ENCODE measurements at regions not wholly inside any gene's neighbourhood (a gene's known extent, or its start where the extent isn't known, plus 50 kb on each side); places are given as distances from the start of the nearest gene placed in this dataset.

- Mint-ChIP-seq H3K27me3 (no peaks in the 10 kb centered on the region), H3K27ac (no peak overlapping the region), H3K36me3 (ENCODE audit: low read depth) (no peaks in the 10 kb centered on the region), H3K4me1 (no peaks in the 10 kb centered on the region), H3K9me3 (ENCODE audit: low read depth) (peaks cover 2% of the 10 kb centered on the region), H3K4me3 (no peak overlapping the region)
- CTCF ChIA-PET: no interaction called here
- POLR2A ChIA-PET: no interaction called here
- intact Hi-C loops (cut with DNase I, micrococcal nuclease): no loop called here
- ATAC-seq (no peak), DNase-seq (no peak)
Observed at GRCh38 chr12:20187456-20187855, 180.9 kb upstream of the PDE3A start.

- ChIA-PET POLR2A (no interaction called here), CTCF (no interaction called here)
- intact Hi-C loops (cut with DNase I, micrococcal nuclease): no loop called here
- Mint-ChIP-seq H3K27ac (no peak overlapping the region), H3K4me3 (no peak overlapping the region), H3K4me1 (no peaks in the 10 kb centered on the region), H3K9me3 (ENCODE audit: low read depth) (peaks cover 2% of the 10 kb centered on the region), H3K27me3 (no peaks in the 10 kb centered on the region), H3K36me3 (ENCODE audit: low read depth) (no peaks in the 10 kb centered on the region)
- no peak for DNase-seq
- no peak for ATAC-seq
Observed at GRCh38 chr12:20188930-20189653, 179.2 kb upstream of the PDE3A start.

- intact Hi-C loops (cut with DNase I, micrococcal nuclease): no loop called here
- POLR2A ChIA-PET: no interaction called here
- H3K9me3 Mint-ChIP-seq (ENCODE audit: low read depth): peaks cover 2% of the 10 kb centered on the region
- no peak overlapping the region for H3K4me3 Mint-ChIP-seq
- no peak overlapping the region for H3K27ac Mint-ChIP-seq
- no peaks in the 10 kb centered on the region for H3K27me3 Mint-ChIP-seq
- CTCF ChIA-PET: interaction anchor here (0.6 kb wide), 1 partner anchor 18 kb away, joined by 3 read pairs; no protein-coding TSS in a partner anchor
- H3K36me3 Mint-ChIP-seq (ENCODE audit: low read depth): no peaks in the 10 kb centered on the region
- DNase-seq: no peak
- no peak for ATAC-seq
- H3K4me1 Mint-ChIP-seq: no peaks in the 10 kb centered on the region
Observed at GRCh38 chr12:20189767-20190166, 178.6 kb upstream of the PDE3A start.

GRCh38 chr12:20194171-20194570, 174.2 kb upstream of the PDE3A start:
- no peak for ATAC-seq
- CTCF ChIA-PET: interaction anchor here (0.7 kb wide), 1 partner anchor 154 kb away, joined by 3 read pairs; no protein-coding TSS in a partner anchor

GRCh38 chr12:20196767-20197166, 171.6 kb upstream of the PDE3A start:
- no peak for DNase-seq
- Mint-ChIP-seq H3K27me3 (no peaks in the 10 kb centered on the region), H3K27ac (no peak overlapping the region), H3K9me3 (ENCODE audit: low read depth) (no peaks in the 10 kb centered on the region), H3K4me1 (no peaks in the 10 kb centered on the region), H3K4me3 (no peak overlapping the region), H3K36me3 (ENCODE audit: low read depth) (no peaks in the 10 kb centered on the region)
- CTCF ChIA-PET: no interaction called here
- intact Hi-C loops (cut with DNase I, micrococcal nuclease): no loop called here
- ATAC-seq: no peak
- POLR2A ChIA-PET: no interaction called here

More at GRCh38 chr12:20194171-20194570, 174.2 kb upstream of the PDE3A start:
- no peak overlapping the region for H3K4me3 Mint-ChIP-seq
- POLR2A ChIA-PET: no interaction called here
- no peaks in the 10 kb centered on the region for H3K27me3 Mint-ChIP-seq
- no peaks in the 10 kb centered on the region for H3K9me3 Mint-ChIP-seq (ENCODE audit: low read depth)
- H3K4me1 Mint-ChIP-seq: no peaks in the 10 kb centered on the region
- intact Hi-C loops (cut with DNase I, micrococcal nuclease): no loop called here
- DNase-seq: no peak
- no peaks in the 10 kb centered on the region for H3K36me3 Mint-ChIP-seq (ENCODE audit: low read depth)
- H3K27ac Mint-ChIP-seq: no peak overlapping the region

GRCh38 chr12:20197411-20197810, 170.9 kb upstream of the PDE3A start:
- intact Hi-C loops (cut with DNase I, micrococcal nuclease): no loop called here
- no peaks in the 10 kb centered on the region for H3K9me3 Mint-ChIP-seq (ENCODE audit: low read depth)
- CTCF ChIA-PET: no interaction called here
- H3K4me1 Mint-ChIP-seq: no peaks in the 10 kb centered on the region
- no peaks in the 10 kb centered on the region for H3K27me3 Mint-ChIP-seq
- DNase-seq (no peak), ATAC-seq (no peak)
- no peak overlapping the region for H3K27ac Mint-ChIP-seq
- no peak overlapping the region for H3K4me3 Mint-ChIP-seq
- POLR2A ChIA-PET: no interaction called here
- H3K36me3 Mint-ChIP-seq (ENCODE audit: low read depth): no peaks in the 10 kb centered on the region

- intact Hi-C loops (cut with DNase I, micrococcal nuclease): no loop called here
- no peaks in the 10 kb centered on the region for H3K9me3 Mint-ChIP-seq (ENCODE audit: low read depth)
- DNase-seq (no peak), ATAC-seq (no peak)
- POLR2A ChIA-PET: no interaction called here
- no peaks in the 10 kb centered on the region for H3K4me1 Mint-ChIP-seq
- no peak overlapping the region for H3K4me3 Mint-ChIP-seq
- no peaks in the 10 kb centered on the region for H3K27me3 Mint-ChIP-seq
- H3K36me3 Mint-ChIP-seq (ENCODE audit: low read depth): no peaks in the 10 kb centered on the region
- CTCF ChIA-PET: no interaction called here
- H3K27ac Mint-ChIP-seq: no peak overlapping the region
Observed at GRCh38 chr12:20199780-20200179, 168.6 kb upstream of the PDE3A start.

- ATAC-seq: no peak
- no peaks in the 10 kb centered on the region for H3K36me3 Mint-ChIP-seq (ENCODE audit: low read depth)
- CTCF ChIA-PET: no interaction called here
Observed at GRCh38 chr12:20201733-20202132, 166.6 kb upstream of the PDE3A start.

GRCh38 chr12:20205854-20206253, 162.5 kb upstream of the PDE3A start:
- intact Hi-C loops (cut with DNase I, micrococcal nuclease): no loop called here
- H3K9me3 Mint-ChIP-seq (ENCODE audit: low read depth): no peaks in the 10 kb centered on the region
- DNase-seq (no peak), ATAC-seq (no peak)
- H3K4me1 Mint-ChIP-seq: no peaks in the 10 kb centered on the region
- H3K27ac Mint-ChIP-seq: no peak overlapping the region
- H3K36me3 Mint-ChIP-seq (ENCODE audit: low read depth): no peaks in the 10 kb centered on the region
- POLR2A ChIA-PET: no interaction called here
- CTCF ChIA-PET: no interaction called here
- H3K4me3 Mint-ChIP-seq: no peak overlapping the region
- no peaks in the 10 kb centered on the region for H3K27me3 Mint-ChIP-seq

More at GRCh38 chr12:20201733-20202132, 166.6 kb upstream of the PDE3A start:
- intact Hi-C loops (cut with DNase I, micrococcal nuclease): no loop called here
- Mint-ChIP-seq H3K4me3 (no peak overlapping the region), H3K4me1 (no peaks in the 10 kb centered on the region), H3K27me3 (no peaks in the 10 kb centered on the region), H3K9me3 (ENCODE audit: low read depth) (no peaks in the 10 kb centered on the region), H3K27ac (no peak overlapping the region)
- POLR2A ChIA-PET: no interaction called here
- DNase-seq: no peak

GRCh38 chr12:20206410-20206809, 161.9 kb upstream of the PDE3A start:
- Mint-ChIP-seq H3K4me1 (no peaks in the 10 kb centered on the region), H3K36me3 (ENCODE audit: low read depth) (no peaks in the 10 kb centered on the region), H3K9me3 (ENCODE audit: low read depth) (no peaks in the 10 kb centered on the region), H3K27ac (no peak overlapping the region), H3K4me3 (no peak overlapping the region), H3K27me3 (no peaks in the 10 kb centered on the region)
- intact Hi-C loops (cut with DNase I, micrococcal nuclease): no loop called here
- POLR2A ChIA-PET: no interaction called here
- ATAC-seq (no peak), DNase-seq (no peak)
- CTCF ChIA-PET: no interaction called here

- POLR2A ChIA-PET: no interaction called here
- DNase-seq (no peak), ATAC-seq (no peak)
- Mint-ChIP-seq H3K36me3 (ENCODE audit: low read depth) (no peaks in the 10 kb centered on the region), H3K27ac (no peak overlapping the region), H3K9me3 (ENCODE audit: low read depth) (no peaks in the 10 kb centered on the region), H3K4me3 (no peak overlapping the region), H3K27me3 (no peaks in the 10 kb centered on the region), H3K4me1 (no peaks in the 10 kb centered on the region)
- intact Hi-C loops (cut with DNase I, micrococcal nuclease): no loop called here
- CTCF ChIA-PET: no interaction called here
Observed at GRCh38 chr12:20210621-20211215, 157.6 kb upstream of the PDE3A start.

- ChIA-PET CTCF (no interaction called here), POLR2A (no interaction called here)
- no peaks in the 10 kb centered on the region for H3K27me3 Mint-ChIP-seq
- no peak overlapping the region for H3K27ac Mint-ChIP-seq
- intact Hi-C loops (cut with DNase I, micrococcal nuclease): no loop called here
- H3K36me3 Mint-ChIP-seq (ENCODE audit: low read depth): no peaks in the 10 kb centered on the region
- H3K4me3 Mint-ChIP-seq: no peak overlapping the region
- ATAC-seq (no peak), DNase-seq (no peak)
- H3K4me1 Mint-ChIP-seq: no peaks in the 10 kb centered on the region
- peaks cover 2% of the 10 kb centered on the region for H3K9me3 Mint-ChIP-seq (ENCODE audit: low read depth)
Observed at GRCh38 chr12:20211541-20211940, 156.8 kb upstream of the PDE3A start.

Data from activated CD4-positive, alpha-beta T cell treated with anti-CD3 and anti-CD28 coated beads for 36 hours (primary cell).